ENCODE measurements at regions not wholly inside any gene's neighbourhood (a gene's known extent, or its start where the extent isn't known, plus 50 kb on each side); places are given as distances from the start of the nearest gene placed in this dataset.

DNA sequence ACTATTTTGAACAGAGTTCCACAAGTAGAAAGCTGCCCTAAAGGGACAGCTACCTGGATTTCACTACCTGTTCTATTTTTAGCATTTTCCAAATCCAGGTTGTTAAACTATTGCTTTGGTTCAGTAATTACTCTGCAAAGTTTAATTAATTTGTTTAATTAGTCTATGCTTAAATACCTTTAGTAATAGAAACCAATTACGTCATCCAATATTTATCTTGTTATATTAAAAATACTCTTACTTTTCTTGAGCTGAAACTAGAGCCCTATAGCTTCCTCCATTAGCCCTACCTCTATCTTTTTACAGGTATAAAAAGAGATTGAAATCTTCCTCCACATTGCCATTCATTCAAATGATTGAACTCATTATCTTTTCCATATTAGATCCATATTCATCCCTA, 514.6 kb downstream of the DSC3 start:
- no peak for DNase-seq (ENCODE audit: low read depth)

DNA sequence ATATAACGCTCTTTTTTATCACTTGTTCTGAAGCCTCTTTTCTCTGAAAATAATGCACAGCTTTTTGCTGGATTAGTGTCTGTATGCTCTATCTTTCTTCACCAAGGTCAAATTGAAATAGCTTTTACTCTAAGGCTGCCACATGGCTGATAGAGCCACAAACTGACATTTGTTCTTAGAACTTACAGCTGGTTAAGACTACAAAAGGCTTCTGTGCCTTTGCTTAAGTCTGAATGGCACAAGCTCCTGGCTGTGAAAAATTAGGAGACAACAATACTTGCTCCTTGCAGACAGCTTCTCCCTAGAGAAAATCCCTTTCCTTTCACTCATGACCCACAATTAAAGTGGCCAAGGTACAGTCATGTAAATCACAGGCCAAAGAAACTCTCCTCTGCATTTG, 515.3 kb downstream of the DSC3 start:
- DNase-seq (ENCODE audit: low read depth) = no peak

DNA sequence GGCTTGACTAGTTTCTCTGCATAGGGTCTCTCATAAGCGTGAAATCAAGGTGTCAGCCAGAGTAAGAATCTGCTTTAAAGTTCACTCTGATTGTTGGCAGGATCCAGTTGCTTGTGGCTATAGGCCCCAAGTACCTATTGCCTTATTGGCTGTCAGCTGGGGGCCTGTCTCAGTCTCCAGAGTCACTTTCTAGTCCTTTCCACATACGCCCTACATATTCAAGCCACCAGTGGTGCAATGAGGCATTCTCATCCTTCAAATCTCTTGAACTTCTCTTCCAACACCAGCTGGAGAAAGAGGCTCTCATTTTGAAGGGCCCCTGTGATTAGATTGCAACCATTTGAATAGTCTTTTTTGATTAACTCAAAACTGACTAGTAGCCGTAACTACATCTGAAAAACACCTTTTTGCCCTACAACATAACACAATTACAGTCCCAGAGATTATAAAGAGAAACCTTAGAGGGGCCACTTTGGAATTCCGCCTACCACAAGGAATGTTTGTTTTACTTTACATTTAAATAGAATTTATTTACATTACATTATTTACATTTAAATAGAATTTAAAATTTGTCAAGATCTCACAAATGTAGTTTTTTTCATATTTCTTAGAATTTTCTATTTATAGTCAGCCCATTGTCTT, 520.1 kb downstream of the DSC3 start:
- DNase-seq (ENCODE audit: low read depth) = no peak

DNA sequence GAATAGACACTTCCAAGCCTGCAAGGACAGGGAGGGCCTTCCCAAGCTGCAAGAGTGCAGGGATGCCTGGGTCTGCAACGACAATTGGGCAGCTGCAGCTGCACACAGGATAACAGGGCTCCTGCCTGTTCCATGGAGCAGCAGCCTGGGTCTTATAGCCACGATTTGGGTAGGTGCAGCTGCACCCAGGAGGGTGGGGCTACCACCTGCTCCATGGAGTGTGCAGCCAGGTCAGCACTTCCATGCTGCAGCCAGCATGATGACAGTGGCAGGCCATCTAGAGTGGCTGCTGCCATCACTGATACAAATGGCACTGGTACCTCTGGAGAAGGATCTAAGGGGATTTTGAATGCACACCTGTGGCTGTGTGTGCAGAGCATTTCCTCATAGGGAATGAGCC, 528.5 kb downstream of the DSC3 start:
- no peak for DNase-seq (ENCODE audit: low read depth)

DNA sequence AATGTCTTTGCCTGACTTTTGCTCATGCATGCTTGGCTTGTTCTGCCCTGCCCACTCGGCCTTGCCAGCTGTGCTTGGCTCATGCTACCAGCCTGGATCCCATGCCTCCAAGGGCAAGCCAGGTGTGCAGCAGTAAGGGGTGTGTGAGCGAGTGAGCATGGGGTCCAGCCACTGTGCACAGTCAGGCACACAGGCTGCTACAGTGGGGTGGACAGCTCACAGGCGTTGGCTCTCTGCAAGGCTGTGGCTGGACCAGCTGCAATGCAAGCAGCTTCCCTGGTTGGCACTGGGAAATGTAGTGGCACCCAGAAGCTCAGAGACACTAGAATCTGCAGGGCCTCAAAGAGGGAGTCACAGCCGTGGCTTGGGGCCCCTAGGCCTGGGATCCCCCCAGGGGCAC, 529.7 kb downstream of the DSC3 start:
- DNase-seq (ENCODE audit: low read depth) = no peak

DNA sequence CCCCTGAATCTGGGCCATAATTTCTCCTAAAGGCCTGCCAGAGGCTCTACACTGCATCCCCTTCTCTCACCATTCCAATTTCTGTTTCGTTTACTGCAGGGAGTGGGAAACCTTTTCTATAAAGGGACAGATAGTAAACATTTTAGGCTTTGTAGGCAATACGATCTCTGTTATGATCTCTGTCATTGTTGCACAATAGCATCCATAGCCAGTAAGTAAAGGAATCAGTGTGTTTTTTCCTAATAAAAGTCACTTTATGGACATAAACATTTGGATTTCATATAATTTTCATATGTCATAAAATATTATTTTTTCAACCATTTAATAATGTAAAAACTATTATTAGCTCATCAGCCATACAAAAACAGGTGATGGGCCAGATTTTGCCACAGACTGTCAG, 531.7 kb downstream of the DSC3 start:
- no peak for DNase-seq (ENCODE audit: low read depth)

DNA sequence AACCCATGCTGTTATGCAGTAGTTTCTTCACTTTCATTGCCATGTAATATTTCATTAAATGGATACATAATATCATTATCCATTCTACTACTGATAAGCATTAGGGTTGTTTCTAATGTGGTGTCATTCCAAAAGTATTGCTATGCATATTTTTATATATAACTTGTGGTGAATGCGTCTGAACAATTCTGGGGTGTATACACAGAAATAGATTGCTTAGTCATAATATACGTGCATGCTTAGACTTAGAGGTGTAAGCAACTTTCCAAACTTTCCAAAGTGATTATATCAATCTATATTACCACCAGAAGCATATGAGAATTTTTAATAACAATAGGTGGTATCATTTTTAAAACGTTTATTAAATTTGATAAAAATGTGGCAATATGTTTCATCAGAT, 540.9 kb downstream of the DSC3 start:
- DNase-seq (ENCODE audit: low read depth) = no peak

DNA sequence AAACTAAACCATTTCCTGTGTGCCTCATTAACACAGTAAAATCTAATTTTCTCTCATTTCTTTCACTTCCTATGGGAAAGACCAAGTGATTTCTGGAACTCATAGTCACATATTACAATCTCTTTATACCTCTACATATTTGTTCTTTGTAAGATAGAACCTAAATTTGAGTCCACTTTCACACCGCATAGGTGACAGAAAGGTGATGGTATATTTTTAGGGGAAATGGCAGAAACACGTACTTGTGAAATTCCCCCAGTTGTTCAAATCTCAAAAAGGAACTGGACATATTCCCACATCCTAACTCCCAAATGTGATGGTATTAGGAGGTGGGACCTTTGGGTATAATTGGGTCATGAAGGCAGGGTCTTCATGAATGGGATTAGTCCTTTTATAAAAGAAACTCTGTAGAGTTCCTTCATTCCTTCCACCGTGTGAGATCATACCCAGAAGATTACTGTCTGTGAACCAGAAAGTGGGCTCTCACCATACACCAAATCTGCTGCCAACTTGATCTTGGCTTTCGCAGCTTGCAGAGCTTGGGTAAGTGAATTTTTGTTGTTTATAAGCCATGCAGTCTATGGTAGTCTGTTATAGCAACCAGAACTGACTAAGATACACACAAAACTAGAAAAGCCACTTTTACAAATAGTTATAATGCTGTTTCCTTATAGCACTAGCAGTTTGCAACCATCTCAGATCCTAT, 542.1 kb downstream of the DSC3 start:
- DNase-seq (ENCODE audit: low read depth) = no peak

DNA sequence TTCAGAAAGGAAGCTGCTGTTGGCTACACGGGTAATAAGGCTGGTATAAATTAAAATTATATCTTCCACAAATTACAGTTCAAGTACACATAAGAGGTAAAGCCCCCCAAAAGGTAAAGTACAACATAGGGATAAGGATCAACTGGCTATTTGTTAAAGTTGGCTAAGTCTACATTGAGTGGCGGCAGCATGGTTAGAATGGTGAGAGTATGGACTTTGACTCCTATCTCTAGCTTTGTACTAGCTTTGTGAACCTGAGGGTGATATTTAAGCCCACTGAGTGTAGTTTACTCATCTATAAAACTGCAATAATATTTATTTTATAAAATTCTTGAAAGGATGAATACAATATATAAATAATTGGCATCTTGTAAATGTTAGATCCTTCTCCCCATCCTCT, 542.8 kb downstream of the DSC3 start:
- no peak for DNase-seq (ENCODE audit: low read depth)

DNA sequence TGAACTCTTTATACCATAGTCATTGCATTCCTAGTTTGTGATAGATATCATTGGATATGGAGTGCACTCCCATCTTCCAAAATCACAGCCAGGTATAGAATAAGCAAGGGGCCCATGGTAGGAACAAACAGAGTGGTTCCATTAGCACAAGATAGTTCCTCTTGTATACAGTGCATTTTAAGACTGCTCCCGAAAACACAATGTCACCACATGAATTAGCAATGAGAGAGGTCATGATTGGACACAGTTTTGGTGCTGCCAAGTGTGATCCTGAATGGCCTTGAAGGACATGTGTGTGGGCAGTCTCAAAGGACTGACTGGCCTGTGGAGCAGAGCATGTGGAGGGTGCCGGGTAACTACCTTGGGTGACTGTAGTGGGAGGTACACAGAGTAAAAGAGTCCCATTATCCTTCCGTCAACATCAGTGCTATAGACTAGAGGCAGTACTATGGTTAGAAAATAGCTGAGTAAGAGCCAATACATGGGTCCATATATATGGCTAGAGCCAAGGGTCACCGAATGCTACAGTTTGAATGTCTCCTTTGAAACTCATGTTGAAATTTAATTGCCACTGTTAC, 549.9 kb downstream of the DSC3 start:
- no peak for DNase-seq (ENCODE audit: low read depth)

DNA sequence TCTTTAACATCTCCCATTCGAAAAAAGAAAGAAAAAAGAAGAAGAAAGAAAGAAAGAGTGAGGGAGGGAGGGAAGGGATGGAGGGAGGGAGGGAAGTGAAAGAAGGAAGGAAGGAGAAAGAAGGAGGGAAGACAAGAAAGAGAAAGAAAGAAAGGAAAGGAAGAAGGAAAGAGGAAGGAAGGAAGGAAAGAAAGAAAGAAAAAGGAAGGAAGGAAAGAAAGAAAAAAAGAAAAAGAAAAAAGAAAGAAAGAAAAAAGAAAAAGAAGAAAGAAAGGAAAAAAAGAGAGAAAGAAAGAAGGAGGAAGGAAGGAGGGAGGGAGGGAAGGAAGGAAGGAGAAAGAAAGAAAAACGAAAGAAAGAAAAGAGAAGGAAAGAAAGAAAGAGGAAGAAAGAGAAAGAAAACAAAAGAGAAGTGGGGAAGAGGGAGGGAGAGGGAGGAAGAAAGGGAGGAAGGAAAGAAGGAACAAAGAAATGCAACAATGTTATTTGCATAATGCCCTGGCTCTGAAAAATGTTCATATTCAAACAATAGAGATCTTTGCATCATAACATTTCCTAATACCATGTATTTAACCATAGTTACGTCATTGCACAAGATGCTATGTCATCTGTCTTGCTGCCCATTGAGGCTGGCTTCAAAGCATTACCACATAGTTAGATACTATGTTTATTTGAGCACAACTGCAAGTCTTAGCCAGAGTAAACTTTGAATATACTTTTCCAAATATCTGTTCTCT, 550.6 kb downstream of the DSC3 start:
- no peak for DNase-seq (ENCODE audit: low read depth)

DNA sequence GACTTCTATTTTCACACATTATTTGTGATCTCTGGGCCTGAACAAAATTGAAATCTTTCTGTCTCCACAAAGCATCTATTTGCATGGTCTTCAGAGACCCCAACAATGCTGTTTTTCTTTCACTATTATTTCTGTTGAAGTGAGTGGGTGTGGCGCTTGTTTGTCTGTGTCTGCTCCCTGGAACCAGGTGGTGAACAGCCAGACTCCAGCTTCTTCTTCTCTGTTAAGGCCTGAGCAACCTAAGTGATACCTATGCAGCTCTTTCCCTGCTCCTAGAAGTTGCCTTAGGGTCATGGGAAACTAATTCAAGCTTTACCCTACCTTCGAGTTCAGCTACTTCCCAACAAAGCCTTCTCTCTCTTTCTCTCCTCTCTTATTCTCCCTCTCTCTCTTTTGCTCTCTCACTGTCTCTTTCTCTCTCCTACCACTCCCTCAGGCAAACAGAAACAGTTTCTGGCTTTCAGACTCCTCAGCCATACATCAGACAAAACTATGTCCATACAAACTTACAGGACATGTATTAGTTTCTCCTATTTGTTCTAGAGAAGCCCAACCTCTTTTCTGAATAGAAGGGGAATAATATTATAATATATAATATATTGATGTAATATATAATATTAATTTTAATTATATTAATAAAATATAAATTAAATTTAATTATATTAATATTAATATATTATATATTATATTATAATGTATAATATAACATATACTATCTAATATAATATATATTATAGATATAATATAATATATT, 552.5 kb downstream of the DSC3 start:
- DNase-seq (ENCODE audit: low read depth) = no peak

DNA sequence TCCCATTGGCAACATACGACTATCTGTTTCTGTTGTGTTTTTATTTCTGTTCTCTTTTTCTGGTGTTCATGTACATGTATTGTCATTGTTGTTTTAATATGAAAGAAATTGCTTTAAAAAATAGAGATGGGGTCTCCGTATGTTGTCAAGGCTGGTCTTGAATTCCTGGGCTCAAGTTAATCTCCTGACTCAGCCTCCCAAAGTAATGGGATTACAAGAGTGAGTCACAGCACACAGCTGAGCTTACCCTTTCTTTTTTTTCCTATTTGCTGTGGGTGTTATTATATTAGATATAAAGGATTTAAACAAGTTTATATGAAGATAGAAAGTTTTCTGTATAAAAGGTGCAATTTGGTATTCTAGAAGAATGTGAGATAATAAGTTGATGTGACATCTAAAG, 554.6 kb downstream of the DSC3 start:
- DNase-seq (ENCODE audit: low read depth) = no peak

DNA sequence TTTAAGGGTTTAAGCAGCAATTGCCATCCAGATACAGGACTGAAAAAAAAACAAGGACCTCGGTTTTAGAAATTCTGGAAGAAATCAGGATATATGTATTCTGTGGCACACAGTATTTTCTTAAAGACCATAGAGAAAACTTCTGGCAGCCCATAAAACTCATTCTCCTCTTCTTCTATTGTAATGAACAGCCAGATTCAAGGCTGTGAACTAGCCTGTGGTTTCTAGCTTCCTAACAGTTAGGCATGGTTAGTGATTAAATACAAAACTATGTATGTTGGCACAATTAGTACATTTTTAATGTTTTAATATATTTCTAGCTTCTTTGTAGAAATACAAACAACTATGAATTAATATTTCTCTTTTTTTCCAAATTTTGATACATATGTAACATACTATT, 555.7 kb downstream of the DSC3 start:
- no peak for DNase-seq (ENCODE audit: low read depth)

DNA sequence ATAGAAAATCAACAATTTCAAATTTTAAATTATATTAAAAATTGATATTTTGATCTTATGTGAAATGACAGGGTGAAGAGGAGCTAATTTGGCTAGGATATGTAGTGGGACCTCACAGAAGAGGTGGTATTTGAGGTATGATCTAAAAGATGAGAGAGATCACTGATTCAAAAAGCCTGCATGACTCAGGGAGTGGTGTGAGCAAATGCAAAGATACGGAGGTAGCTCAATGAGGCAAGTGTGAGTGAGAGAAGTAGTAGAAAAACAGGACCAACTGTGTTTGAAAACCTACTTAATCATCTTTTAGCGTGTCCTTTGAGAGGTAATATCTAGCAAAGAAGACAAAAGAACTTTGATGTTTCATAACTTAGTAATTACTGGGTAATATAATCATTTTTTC, 557.5 kb downstream of the DSC3 start:
- no peak for DNase-seq (ENCODE audit: low read depth)

DNA sequence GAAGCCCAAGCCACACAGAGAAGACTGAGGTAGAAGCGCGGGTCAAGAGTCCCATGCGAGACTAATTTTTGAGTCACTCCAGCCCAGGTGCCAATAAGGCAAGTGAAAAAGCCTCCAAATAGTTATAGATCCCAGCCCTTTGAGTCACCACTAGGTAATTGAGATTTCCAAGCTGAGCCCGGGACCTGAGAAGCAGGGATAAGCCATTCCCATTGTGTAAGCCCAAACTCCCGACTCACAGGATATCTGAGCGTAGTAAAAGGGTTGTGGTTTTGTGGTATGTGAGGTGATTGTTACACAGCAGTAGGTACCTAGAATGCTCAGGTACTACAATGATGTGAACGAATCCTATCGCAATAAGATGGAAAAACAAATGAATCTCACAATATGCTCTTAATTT, 560.7 kb downstream of the DSC3 start:
- DNase-seq (ENCODE audit: low read depth) = no peak

DNA sequence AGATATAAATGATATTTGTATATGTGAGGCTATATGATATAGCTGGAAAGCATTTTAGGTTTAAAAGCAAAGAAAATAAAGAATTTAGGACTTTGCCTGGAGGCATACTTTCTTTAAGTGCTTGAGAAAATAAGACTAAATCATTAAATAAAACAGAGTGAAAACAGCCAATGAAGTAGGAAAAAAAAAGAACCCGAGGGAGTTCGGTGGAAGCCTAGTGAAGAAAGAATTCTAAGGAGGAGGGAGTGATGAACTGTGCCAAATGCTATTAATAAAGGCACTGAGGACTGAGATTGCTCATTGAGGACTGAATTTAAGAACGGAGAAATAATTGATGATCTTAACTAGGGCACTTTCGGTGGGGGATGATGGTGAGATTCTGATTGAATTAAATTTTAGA, 573.5 kb downstream of the DSC3 start:
- DNase-seq (ENCODE audit: low read depth) = no peak

DNA sequence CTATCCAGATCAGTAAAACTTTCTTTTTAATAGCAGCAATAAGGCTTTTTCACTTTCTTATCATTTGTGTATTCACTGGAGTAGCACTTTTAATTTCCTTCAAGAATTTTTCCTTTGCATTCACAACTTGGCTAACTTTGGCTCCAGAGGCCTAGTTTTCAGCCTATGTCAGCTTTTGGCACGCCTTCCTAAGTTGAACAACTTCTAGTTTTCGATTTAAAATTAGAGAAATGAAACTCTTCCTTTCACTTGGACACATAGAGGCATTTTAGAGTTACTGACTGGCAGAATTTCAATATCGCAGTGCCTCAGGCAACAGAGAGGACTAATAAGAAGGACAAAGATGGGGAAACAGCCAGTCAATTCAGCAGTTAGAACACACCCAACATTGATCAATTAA, 577.4 kb downstream of the DSC3 start:
- DNase-seq (ENCODE audit: low read depth) = no peak

DNA sequence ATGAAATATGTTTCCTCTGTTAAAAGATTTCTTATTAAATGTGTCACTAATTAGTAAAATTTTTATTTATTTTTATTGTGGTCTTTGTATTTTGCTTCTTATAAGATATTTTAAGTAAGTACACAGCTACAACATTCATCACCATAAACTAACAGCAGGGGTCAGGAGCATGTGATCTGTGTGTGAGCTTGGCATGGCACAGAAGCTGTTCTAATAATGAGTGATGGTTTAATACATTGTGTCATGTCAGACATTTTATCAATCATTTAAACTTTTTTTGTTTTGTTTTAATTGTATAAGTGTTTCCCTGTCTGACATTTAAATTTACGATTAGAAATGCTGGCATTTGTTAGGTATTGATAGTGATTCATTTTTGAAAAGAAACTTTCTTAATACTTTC, 585.4 kb downstream of the DSC3 start:
- no peak for DNase-seq (ENCODE audit: low read depth)

DNA sequence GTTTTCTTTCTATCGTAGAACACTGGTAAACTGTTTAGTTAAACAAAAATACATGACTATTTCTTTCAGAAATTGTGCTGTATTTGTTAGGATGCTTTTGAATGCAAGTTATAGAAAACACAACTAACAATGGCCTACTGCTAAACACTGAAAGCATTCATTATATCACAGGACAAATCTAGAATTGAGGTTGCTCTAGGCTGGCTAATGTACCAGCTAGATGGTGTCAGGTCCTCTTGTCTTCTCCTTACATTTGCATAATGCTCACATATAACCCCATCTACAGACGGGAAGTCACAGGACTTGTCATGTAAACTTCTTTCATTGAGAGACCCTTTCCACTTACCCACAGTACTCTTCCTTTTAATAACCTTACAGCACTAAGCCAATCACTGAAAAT, 586.8 kb downstream of the DSC3 start:
- no peak for DNase-seq (ENCODE audit: low read depth)

DNA sequence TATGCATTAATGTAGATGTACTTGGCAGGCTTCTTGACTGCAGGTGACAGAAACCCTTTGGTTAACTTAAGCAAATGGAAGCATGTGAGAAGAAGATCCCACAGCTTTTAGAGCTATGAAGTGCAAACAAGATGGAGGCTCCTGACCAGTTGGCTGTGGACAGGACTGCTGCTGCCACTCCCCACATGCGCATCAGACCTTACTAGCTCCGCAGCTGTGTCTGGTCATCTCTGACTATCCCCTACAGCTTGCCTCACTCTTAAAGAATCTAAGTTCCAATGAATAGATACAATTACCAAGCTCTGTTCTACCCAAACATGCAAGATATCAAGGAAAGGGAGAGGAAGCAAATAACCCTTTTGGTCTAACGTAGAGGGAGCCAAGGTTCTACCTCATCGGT, 587.6 kb downstream of the DSC3 start:
- no peak for DNase-seq (ENCODE audit: low read depth)

DNA sequence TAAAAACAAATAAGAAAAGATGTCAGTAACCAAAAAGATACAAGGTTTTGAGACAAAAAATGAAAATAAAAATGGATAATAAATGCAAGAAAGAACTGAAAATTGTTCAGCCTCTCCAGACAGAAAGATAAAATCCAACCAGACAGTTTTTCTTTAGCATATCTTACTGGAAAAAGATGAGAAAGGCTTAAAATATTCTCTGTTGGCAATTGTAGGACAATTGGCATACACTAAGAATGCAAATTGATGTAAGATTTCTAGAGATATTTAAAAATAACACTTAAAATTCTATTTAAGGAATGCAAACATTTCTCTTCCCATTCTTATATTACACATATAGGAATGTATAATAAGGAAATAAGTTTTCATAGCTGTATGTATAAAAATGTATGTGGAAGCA, 590.6 kb downstream of the DSC3 start:
- DNase-seq (ENCODE audit: low read depth) = no peak

DNA sequence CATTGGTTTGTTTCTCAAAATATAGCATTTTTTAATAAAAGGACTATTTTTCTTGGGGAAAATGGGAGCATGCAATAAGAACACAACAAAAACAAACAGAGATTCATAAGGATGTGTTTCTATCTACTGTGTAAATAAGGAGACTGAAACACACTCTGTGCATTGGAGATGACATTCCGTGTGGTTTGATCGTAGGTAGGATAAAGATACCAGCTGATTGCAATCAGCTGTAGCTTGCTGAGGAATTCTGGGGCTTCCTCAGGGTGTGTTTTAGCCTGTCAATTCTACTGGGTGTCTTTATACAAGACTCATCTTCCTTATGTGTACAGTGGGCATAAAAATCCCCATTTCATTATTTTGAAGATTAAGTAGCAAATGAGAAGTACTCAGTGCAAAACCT, 591.6 kb downstream of the DSC3 start:
- DNase-seq (ENCODE audit: low read depth) = no peak

Data from GM04504 (cell line).